DMS114 treated with DMSO at 0.1 percent for 48 hours (cell line): ENCODE measurements at regions not wholly inside any gene's neighbourhood (a gene's known extent, or its start where the extent isn't known, plus 50 kb on each side); places are given as distances from the start of the nearest gene placed in this dataset.

ENCODE experiments used
- DNase-seq: peaks from one replicate; lab custom pipeline; 2025; ENCODE audit not compliant: unreplicated experiment; lab: John Stamatoyannopoulos, UW

- no peak for DNase-seq
These were observed 153.2 kb downstream of the IRF8 start for GRCh38 chr16:86052115-86052670.

GRCh38 chr16:86052926-86053325 is 154.0 kb downstream of the IRF8 start:
- no peak for DNase-seq

- no peak for DNase-seq
These were observed 160.6 kb downstream of the IRF8 start for GRCh38 chr16:86059253-86060171.

DNA sequence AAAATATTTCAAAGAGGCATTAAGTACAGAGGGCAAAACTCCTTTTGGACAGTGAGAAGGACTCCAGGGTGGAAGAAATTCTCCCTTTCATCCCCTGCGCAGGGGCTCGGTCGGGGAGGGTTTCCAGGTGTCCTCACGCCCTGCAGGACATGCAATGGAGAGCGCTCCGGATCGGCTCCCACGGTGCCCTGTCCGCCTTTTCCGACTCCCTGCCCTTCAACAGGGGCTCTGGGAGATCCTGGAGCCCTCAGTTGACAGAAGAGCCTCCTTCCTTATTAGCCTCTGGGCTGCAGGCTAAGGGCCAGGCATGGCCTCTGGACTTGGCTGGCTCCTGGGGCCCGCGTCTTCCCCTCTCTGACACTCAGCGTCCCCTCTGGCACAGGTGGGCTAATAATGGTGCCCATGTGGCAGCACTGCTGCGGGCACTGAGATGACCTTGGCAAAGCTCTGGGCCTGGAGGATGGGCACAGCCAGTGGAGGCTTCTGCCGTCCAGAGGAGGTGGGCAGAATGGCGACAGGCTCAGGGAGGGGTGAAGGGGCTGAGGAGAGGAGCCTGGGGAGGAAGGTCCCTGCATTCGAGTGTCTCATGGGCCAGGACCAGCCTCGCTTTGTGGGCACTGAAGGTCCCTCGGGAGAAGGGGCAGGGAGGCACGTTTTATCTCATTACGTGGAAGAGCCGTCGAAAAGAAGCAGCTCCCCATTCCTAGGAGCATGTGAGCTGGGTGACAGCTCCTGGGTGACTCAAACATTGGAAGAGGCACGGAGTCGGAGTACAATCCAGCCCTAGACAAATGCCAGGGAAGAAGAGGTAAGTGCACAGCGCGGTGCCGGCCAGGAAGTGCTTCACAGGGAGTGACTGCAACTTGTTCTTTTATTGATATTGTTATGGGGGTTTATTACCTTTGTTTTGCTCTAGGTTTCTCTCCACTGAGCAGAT is 161.7 kb downstream of the IRF8 start:
- no peak for DNase-seq

DNA sequence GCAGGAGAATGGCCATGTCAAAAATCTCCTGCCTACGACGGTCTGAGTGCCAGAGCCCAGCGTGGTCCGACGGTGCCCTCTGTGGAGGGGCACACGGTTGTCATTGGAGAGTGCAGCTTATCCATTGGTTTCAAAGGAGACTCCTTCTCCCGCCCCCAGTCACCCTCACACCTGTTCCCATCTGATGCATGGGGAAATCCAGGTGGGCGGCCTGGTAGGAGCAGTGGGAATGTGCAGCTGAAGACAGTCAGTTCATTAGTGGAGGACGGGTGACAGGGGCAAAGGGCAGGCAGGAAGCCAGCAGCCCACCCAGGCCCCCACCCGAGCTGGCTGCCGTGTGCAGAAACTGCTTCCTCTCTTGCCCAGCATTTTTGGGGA is 162.3 kb downstream of the IRF8 start:
- no peak for DNase-seq

- DNase-seq = no peak
These were observed 162.8 kb downstream of the IRF8 start for GRCh38 chr16:86061721-86062120.

GRCh38 chr16:86062271-86062965 is 163.5 kb downstream of the IRF8 start:
- no peak for DNase-seq

DNA sequence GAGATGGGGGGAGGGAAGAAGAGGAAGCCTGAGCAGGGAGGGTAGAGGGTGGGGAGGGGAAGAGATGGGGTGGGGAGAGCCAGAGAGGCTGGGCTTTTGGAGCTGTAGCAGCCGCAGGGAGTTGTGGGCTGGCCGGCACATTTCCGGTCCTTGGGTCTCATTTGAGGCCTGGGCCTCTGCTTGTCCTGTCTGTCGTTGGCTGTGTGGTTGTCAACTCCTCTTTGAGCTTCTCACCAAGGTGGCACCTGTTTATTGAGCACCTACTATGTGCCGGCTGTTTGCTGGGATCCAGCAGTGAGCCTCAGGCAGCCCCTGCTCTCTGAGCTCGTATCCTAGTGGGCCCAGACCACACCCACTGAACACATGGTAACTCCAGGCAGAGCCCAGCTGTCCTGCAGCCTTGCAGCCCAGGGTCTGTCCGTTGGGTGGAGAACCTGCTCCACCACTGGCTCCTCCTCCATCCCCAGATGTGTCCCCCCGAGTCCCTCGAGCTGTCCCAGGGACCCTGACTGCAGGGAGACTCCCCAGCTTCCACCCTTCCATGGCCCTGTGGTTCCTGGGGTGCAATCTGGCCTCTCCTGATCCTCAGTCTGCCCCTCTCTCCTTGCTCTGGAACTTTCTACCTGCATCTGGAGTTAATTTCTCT is 164.9 kb downstream of the IRF8 start:
- no peak for DNase-seq

DNA sequence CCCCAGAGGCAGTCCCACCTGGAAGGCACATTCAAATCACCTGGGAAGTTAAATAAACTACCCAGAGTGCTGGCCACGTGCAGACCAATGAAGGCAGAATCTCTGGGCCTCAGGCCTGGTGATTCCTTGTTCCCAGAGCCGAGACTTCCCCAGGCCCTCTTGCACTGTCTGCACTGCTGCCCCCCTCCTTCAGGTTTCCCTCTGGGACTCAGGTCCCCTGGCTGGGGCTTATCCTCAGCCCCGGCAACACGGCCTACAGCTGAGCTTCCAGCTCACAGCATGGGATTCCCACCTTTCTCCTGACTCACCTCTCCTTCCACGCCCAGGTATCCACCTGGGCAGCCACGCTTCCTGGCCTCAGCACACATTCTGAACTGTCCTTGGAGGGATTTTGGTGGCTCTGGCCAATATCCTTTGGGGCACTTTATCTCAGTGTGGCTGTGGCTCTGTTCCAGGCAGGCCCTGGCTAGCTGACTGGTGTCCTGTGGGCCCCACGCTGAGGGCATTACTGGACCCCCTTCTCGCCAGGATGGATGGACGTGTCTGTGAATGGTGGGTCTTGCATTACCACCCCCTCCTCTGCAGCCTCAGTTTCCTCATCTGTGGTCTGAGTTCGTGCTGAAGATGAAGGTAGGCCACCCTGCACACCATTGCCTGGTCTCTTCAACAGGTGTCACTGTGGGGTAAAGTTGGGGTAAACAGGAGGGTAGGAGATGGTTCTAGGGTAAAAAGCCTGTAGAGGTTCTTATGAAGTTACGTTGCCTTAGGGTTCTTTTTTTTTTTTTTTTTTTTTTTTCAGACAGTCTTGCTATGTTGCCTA is 165.7 kb downstream of the IRF8 start:
- no peak for DNase-seq

DNA sequence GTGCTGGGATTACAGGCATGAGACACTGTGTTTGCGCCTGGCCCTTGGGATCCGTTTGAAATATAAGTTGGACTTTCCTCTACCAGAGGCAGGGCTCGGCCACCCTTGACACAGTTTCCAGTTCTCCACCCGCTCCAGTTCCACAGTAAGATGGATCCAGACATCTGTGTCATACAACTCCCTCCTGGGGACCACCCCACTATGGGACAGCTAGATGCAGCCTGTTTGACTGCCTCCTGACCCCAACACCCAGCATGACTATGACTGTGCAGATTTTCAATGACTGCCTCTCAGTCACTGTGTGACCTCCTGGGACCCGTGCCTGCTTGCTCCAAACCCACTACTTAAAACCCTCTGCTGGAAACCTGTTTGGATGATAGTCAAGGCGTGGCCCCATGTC is 166.7 kb downstream of the IRF8 start:
- no peak for DNase-seq

- DNase-seq = no peak
These were observed 167.8 kb downstream of the IRF8 start for GRCh38 chr16:86066811-86067210.

GRCh38 chr16:86067516-86067915 is 168.6 kb downstream of the IRF8 start:
- DNase-seq = no peak

DNA sequence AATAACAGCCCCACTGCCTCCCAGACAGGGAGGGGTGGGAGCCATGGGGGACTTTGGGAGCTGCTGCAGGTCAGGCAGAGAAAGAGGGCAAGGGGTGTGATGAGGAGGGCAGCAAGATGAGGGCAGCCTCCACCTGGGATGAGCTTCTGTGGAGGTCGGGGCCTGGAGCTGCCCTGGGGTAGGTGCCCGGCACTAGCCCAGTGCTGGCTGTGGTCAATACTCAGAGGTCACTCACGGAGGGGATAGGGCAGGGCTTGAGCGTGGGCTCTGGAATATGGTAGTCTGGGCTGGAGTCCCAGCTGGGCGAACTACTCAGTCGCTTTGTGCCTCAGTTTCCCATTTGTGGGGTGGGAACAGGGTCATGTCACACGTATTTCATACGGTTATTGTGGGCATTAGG is 169.0 kb downstream of the IRF8 start:
- no peak for DNase-seq

- DNase-seq = no peak
These were observed 169.8 kb downstream of the IRF8 start for GRCh38 chr16:86068722-86069121.

- no peak for DNase-seq
These were observed 170.9 kb downstream of the IRF8 start for GRCh38 chr16:86069736-86070298.

GRCh38 chr16:86070484-86070883 is 171.5 kb downstream of the IRF8 start:
- no peak for DNase-seq

DNA sequence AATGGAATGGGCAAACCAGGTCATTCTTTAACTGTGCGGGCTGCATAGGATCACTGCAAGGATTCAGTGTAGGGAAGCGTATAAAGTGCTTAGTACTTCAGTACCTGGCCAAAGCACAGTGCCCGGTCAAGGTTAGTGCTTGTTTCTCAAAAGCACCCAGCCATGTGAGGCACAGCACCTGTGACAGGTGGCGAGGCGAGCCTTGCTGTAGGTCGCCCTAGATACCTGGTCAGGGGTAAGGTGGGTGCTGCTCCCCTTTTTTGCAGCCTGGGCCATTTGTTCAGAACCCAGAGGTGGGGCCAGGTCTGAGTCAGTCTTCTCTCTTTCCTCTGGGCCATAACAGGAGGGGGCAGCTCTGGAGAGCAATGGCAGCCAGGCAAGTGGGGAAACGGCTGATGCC is 172.0 kb downstream of the IRF8 start:
- no peak for DNase-seq

- DNase-seq = no peak
These were observed 172.8 kb downstream of the IRF8 start for GRCh38 chr16:86071611-86072240.
